Fibroblast of lung (primary cell): ENCODE measurements at regions not wholly inside any gene's neighbourhood (a gene's known extent, or its start where the extent isn't known, plus 50 kb on each side); places are given as distances from the start of the nearest gene placed in this dataset.
"Not testable (repeated sequence)": the region's sequence is repeated elsewhere in the genome, so short reads cannot be mapped to it uniquely, and the experiment has no call there.

Source experiments
- EZH2 ChIP-seq: IDR thresholded peaks from 2 replicates; pipeline ENCODE4 v1.5.1; 2012; ENCODE audit warnings: low read length, control low read depth, mild to moderate bottlenecking; ENCODE audit errors: missing control alignments
- TF ChIP-seq, protein P1 (sequence below), 2 donors: IDR thresholded peaks in 1 of 2; conservative IDR thresholded peaks in 1 of 2; 1 replicate in 1 of 2; 2 replicates in 1 of 2; pipeline ENCODE4 v1.5.1; 2011 to 2012; ENCODE audit warnings: low read length in 2 of 2, control low read depth in 1 of 2, inconsistent platforms in 1 of 2, low read depth in 1 of 2, mild to moderate bottlenecking in 1 of 2

DNA sequence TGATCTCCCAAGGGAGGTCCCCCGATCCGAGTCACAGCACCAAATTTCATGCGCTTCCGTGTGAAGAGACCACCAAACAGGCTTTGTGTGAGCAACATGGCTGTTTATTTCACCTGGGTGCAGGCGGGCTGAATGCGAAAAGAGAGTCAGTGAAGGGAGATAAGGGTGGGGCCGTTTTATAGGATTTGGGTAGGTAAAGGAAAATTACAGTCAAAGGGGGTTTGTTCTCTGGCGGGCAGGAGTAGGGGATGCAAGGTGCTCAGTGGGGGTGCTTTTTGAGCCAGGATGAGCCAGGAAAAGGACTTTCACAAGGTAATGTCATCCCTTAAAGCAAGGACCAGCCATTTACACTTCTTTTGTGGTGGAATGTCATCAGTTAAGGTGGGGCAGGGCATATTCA, 309.2 kb upstream of the PAPPA start:
- TF ChIP-seq EZH2, result not testable (repeated sequence)
- TF ChIP-seq, protein P1, sequence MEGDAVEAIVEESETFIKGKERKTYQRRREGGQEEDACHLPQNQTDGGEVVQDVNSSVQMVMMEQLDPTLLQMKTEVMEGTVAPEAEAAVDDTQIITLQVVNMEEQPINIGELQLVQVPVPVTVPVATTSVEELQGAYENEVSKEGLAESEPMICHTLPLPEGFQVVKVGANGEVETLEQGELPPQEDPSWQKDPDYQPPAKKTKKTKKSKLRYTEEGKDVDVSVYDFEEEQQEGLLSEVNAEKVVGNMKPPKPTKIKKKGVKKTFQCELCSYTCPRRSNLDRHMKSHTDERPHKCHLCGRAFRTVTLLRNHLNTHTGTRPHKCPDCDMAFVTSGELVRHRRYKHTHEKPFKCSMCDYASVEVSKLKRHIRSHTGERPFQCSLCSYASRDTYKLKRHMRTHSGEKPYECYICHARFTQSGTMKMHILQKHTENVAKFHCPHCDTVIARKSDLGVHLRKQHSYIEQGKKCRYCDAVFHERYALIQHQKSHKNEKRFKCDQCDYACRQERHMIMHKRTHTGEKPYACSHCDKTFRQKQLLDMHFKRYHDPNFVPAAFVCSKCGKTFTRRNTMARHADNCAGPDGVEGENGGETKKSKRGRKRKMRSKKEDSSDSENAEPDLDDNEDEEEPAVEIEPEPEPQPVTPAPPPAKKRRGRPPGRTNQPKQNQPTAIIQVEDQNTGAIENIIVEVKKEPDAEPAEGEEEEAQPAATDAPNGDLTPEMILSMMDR (conservative IDR thresholded peaks at IDR 0.05 in 1 of 2, IDR thresholded peaks at IDR 0.05 in 1 of 2; ENCODE audit: low read depth in 1 of 2, low read length in 2 of 2), result not testable (repeated sequence)
